ENCODE measurements at regions not wholly inside any gene's neighbourhood (a gene's known extent, or its start where the extent isn't known, plus 50 kb on each side); places are given as distances from the start of the nearest gene placed in this dataset.

DNA sequence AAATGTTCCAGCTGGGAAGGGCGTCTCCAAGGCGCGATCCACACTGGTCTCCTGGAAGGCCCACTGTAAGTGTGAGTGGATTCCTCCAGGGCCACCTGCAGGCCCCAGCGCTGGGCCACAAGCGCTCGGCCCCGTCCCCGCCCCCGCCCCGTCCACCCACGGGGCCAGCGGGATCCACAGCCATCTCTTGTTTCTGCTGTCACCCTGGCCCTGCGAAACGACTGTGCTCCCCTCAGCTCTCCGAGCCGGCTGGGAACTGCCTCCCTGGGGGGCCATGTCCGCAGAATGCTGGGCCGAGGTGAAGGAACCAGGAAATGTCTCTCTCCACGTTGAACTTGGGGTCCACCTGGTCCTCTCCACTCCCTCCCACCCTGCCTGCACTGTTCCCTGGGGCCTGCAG lies 1955.2 kb downstream of the TP53TG3F start:
- TF ChIP-seq EZH2 (IDR thresholded peaks at IDR 0.05; ENCODE audit: low read length, unreplicated experiment) (no peak), CTCF (conservative IDR thresholded peaks at IDR 0.05; ENCODE audit: low read depth, low read length) (no peak)

Measured in PC-3 (cell line).